Kidney (tissue), 13 donors: ENCODE measurements at regions not wholly inside any gene's neighbourhood (a gene's known extent, or its start where the extent isn't known, plus 50 kb on each side); places are given as distances from the start of the nearest gene placed in this dataset.

Experiments used
- DNase-seq, 5 donors: peaks; one replicate each; pipeline ENCODE4 v3.0.0-alpha.2; 2013 to 2020
- FAIRE-seq: peaks from 2 replicates; lab custom pipeline; 2012; peaks lifted over from hg19 to GRCh38; lab: Jason Lieb, UNC
- H3K27ac ChIP-seq, 2 donors: one replicate each; pipeline ENCODE4 v1.7.0; 2013; ENCODE audit warnings: low read depth in 2 of 2, low read length in 2 of 2, inconsistent platforms in 1 of 2
- H3K27me3 ChIP-seq: one replicate; pipeline ENCODE4 v1.7.1; 2013; ENCODE audit warnings: low read length, inconsistent platforms; ENCODE audit not compliant: control insufficient read depth, insufficient read depth
- H3K36me3 ChIP-seq, 3 donors: one replicate each; pipeline versions ENCODE4 v1.7.0 to v1.7.1; 2013; ENCODE audit warnings: low read length in 3 of 3, control low read depth in 1 of 3, inconsistent platforms in 1 of 3; ENCODE audit not compliant: insufficient read depth in 3 of 3, control insufficient read depth in 2 of 3
- H3K4me1 ChIP-seq, 3 donors: one replicate each; pipeline versions ENCODE4 v1.7.0 to v1.7.1; 2013; ENCODE audit warnings: low read length in 3 of 3, inconsistent platforms in 1 of 3, low read depth in 1 of 3; ENCODE audit not compliant: control insufficient read depth in 2 of 3, insufficient read depth in 2 of 3
- H3K4me3 ChIP-seq, 3 donors: one replicate each; pipeline versions ENCODE4 v1.7.0 to v1.8.1; 2013; ENCODE audit warnings: low read length in 3 of 3, control low read depth in 1 of 3, inconsistent platforms in 1 of 3
- H3K9ac ChIP-seq, 3 donors: one replicate each; pipeline versions ENCODE4 v1.7.0 to v1.7.1; 2013; ENCODE audit warnings: low read length in 3 of 3, control low read depth in 1 of 3, inconsistent platforms in 1 of 3
- H3K9me3 ChIP-seq, 3 donors: one replicate each; pipeline versions ENCODE4 v1.7.0 to v1.7.1; 2013; ENCODE audit warnings: low read length in 3 of 3, control low read depth in 1 of 3, inconsistent platforms in 1 of 3; ENCODE audit not compliant: control insufficient read depth in 2 of 3, insufficient read depth in 1 of 3
- intact Hi-C: fragments of 100-400 bp; cut with DNase I; formaldehyde crosslinking; loops from one replicate; pipeline ENCODE4 v1.11.1; 2022
- TF ChIP-seq, protein P1 (sequence below): IDR thresholded peaks from 3 replicates; pipeline ENCODE4 v1.5.1; 2012; ENCODE audit warnings: mild to moderate bottlenecking, moderate library complexity, borderline replicate concordance; ENCODE audit not compliant: insufficient read depth; ENCODE audit errors: extremely low read depth
- donor health status: control.
- donor health status: control.
- donor health status: control.
- donor health status: control.
- donor health status: control.
- donor health status: DM: yes; HTN: yes; CAD: no.
- donor health status: Normal renal cell carcinoma (clear cell type).

DNA sequence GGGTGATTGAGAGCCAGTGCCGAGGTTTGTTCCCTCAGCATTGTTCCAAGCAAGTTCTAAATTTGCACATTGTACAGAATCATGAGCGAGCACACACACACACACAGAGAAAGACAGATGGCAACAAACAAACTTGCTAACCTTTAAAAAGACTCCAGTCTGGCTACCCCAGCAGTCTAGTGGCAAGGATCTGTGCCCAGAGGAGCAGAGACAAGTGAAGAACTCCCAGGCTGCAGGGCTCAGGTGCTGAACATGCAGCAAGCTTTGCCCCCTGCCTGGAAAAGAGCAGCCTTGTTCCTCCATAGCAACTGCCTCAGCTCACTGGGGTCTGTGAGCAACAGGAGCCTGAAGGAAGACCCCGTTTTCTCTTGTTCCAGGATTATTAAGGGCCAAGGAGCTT lies 169.2 kb upstream of the CCDC68 start:
- DNase-seq (no peak), FAIRE-seq (no peak)
- Histone ChIP-seq H3K27ac (no peak overlapping the region), H3K9ac (no peak overlapping the region), H3K4me3 (no peak overlapping the region), H3K27me3 (no peaks in the 10 kb centered on the region), H3K36me3 (no peaks in the 10 kb centered on the region), H3K4me1 (no peaks in the 10 kb centered on the region), H3K9me3 (no peaks in the 10 kb centered on the region)
- intact Hi-C loops, result no loop called here
- TF ChIP-seq, protein P1, sequence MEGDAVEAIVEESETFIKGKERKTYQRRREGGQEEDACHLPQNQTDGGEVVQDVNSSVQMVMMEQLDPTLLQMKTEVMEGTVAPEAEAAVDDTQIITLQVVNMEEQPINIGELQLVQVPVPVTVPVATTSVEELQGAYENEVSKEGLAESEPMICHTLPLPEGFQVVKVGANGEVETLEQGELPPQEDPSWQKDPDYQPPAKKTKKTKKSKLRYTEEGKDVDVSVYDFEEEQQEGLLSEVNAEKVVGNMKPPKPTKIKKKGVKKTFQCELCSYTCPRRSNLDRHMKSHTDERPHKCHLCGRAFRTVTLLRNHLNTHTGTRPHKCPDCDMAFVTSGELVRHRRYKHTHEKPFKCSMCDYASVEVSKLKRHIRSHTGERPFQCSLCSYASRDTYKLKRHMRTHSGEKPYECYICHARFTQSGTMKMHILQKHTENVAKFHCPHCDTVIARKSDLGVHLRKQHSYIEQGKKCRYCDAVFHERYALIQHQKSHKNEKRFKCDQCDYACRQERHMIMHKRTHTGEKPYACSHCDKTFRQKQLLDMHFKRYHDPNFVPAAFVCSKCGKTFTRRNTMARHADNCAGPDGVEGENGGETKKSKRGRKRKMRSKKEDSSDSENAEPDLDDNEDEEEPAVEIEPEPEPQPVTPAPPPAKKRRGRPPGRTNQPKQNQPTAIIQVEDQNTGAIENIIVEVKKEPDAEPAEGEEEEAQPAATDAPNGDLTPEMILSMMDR, result no peak

DNA sequence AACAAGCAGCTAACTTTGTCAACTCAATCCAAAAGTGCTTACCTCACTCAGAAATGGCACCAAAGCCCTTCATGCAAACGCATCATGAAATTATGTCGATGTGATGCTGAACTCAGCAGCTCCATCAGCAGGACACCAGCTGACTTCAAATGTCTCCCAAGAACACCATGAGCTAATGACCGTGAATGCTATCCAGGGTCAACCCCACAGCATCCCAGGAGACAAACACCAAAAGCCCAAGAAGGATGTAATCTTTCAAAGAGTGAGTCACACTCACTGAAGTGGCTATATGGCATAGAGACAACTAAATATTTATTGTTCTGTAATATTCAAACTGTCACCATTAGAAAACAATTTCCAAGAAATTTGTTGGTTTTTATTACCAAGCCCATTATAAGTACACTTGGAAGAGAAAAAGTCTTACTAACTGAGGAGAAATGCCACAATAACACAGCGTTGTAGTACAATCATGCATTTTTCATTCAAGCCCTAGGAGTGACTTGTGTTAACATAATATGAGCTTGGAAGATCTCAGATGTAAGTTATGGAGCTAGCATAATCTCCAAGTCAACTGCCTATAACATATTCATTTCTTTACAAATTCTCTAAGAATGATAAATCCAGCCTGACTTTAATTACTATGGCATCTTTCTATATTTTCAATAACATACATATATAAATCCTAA lies 165.0 kb upstream of the CCDC68 start:
- H3K27ac ChIP-seq, result no peak overlapping the region
- intact Hi-C loops, result no loop called here
- H3K27me3 ChIP-seq, result no peaks in the 10 kb centered on the region
- H3K9me3 ChIP-seq, result no peaks in the 10 kb centered on the region
- DNase-seq, result no peak
- no peaks in the 10 kb centered on the region for H3K4me1 ChIP-seq
- H3K4me3 ChIP-seq, result no peak overlapping the region
- FAIRE-seq, result no peak
- H3K36me3 ChIP-seq, result no peaks in the 10 kb centered on the region
- TF ChIP-seq, protein P1, result no peak
- no peak overlapping the region for H3K9ac ChIP-seq

DNA sequence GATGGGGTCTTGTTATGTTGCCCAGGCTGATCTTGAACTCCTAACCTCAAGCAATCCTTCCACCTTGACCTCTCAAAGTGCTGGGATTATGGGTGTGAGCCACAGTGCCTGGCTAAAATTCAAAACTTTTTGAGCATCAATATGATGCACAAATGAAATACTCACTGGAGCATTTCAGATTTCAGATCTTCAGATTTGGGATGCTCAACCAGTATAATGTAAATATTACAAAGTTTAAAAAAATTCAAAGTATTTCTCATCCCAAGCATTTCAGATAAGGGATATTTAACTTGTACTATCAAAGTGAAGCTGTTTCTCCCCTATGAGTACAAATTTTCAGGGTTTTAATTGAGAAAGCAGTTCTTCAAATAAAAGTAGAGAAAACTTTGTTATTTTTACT lies 164.1 kb upstream of the CCDC68 start:
- TF ChIP-seq, protein P1, result no peak
- intact Hi-C loops, result no loop called here
- no peak overlapping the region for H3K9ac ChIP-seq
- H3K36me3 ChIP-seq, result no peaks in the 10 kb centered on the region
- FAIRE-seq, result no peak
- H3K27me3 ChIP-seq, result no peaks in the 10 kb centered on the region
- H3K4me1 ChIP-seq, result no peaks in the 10 kb centered on the region
- no peak overlapping the region for H3K27ac ChIP-seq
- DNase-seq, result no peak
- H3K9me3 ChIP-seq, result no peaks in the 10 kb centered on the region
- H3K4me3 ChIP-seq, result no peak overlapping the region
